ENCODE measurements at regions not wholly inside any gene's neighbourhood (a gene's known extent, or its start where the extent isn't known, plus 50 kb on each side); places are given as distances from the start of the nearest gene placed in this dataset.

DNA sequence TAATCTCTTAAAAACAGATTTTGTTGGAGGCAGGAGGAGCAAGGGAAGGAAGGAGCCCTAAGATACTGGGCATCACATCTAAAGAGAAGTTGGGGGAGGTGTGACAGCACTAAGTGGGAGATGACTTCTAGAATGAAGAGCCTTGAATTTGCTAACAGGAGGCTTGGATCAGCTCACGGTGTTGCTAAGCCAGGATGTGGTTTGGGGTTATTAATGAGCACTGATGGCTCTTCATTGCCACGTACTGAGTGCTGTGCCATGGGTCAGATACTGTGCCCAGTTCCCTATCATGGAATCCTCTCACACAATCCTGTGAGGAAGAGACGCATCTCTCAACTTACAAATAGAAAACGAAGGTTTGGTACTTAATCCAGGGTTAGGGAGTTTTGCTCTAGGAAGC lies 78.5 kb downstream of the C7orf25 start:
- H3K27me3 Mint-ChIP-seq (ENCODE audit: low read depth, poor library complexity) = peaks cover 6% of the 10 kb centered on the region
- no peaks in the 10 kb centered on the region for H3K36me3 Mint-ChIP-seq (ENCODE audit: low read depth)
- DNase-seq = no peak
- no peak overlapping the region for H3K27ac Mint-ChIP-seq
- no peak overlapping the region for H3K4me3 Mint-ChIP-seq
- H3K9me3 Mint-ChIP-seq = no peaks in the 10 kb centered on the region
- H3K4me1 Mint-ChIP-seq = peaks cover 23% of the 10 kb centered on the region
- TF ChIP-seq, protein P1, sequence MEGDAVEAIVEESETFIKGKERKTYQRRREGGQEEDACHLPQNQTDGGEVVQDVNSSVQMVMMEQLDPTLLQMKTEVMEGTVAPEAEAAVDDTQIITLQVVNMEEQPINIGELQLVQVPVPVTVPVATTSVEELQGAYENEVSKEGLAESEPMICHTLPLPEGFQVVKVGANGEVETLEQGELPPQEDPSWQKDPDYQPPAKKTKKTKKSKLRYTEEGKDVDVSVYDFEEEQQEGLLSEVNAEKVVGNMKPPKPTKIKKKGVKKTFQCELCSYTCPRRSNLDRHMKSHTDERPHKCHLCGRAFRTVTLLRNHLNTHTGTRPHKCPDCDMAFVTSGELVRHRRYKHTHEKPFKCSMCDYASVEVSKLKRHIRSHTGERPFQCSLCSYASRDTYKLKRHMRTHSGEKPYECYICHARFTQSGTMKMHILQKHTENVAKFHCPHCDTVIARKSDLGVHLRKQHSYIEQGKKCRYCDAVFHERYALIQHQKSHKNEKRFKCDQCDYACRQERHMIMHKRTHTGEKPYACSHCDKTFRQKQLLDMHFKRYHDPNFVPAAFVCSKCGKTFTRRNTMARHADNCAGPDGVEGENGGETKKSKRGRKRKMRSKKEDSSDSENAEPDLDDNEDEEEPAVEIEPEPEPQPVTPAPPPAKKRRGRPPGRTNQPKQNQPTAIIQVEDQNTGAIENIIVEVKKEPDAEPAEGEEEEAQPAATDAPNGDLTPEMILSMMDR (IDR thresholded peaks at IDR 0.05) = no peak

DNA sequence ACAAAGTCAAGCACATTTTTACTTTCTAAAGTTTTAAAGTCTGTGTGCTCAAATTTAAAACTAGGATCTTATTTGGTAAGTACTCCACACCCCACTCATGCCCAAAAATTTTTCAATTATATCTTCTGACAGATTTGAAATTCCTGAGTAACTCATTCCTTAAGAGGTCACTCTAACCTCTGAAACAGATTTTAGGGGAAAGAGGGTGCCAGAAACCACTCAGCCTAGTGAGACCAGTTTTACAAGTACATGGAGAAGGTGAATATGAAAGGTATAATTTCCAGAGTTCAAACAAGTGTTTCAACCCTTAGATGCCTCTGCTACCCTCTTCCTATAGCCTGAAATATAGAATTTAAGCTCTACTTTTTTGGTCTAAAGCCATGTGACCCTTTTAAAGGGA lies 79.2 kb downstream of the C7orf25 start:
- TF ChIP-seq, protein P1 (IDR thresholded peaks at IDR 0.05) = no peak
- H3K36me3 Mint-ChIP-seq (ENCODE audit: low read depth) = no peaks in the 10 kb centered on the region
- no peak overlapping the region for H3K4me3 Mint-ChIP-seq
- no peak for DNase-seq
- H3K9me3 Mint-ChIP-seq = no peaks in the 10 kb centered on the region
- peaks cover 6% of the 10 kb centered on the region for H3K27me3 Mint-ChIP-seq (ENCODE audit: low read depth, poor library complexity)
- H3K4me1 Mint-ChIP-seq = peaks cover 23% of the 10 kb centered on the region
- no peak overlapping the region for H3K27ac Mint-ChIP-seq

DNA sequence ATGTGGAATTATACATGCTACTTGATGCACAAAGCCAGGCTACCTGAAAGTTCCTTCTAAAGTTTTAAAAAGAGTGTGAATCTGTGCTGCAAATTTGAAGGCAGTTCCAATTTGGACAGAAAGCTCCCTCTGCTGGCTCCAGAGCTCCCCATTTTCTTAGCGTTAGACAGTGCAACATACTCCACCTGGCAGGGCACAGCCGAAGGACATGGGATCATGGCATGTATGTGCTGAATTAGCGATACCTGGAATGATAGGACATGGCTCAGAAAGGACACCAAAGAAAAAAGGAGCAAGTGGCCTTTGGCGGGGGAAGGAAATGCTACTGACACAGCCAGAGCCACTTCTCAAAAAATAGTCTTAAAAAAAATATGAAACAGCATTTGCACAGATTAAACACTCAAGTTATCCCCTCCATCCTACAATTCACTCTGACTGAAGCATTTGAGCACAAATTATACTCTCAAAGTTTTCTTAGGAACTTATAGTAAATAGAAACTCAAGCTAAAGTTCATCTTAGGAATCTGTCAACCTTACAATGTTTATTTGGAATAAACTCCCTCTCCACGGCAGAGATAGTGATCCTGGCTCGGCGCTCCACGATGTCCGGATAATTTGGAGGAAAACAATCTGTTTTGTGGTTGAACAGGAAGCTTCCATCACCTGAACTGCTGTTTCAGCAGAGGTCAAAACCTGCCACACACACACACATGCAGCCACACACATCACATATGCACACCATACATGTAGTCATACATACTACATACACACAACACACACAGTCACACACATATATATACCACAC lies 80.0 kb downstream of the C7orf25 start:
- peaks cover 23% of the 10 kb centered on the region for H3K4me1 Mint-ChIP-seq
- no peak overlapping the region for H3K27ac Mint-ChIP-seq
- no peaks in the 10 kb centered on the region for H3K36me3 Mint-ChIP-seq (ENCODE audit: low read depth)
- H3K27me3 Mint-ChIP-seq (ENCODE audit: low read depth, poor library complexity) = peaks cover 6% of the 10 kb centered on the region
- peak; percentile 37 for DNase-seq
- TF ChIP-seq, protein P1 (IDR thresholded peaks at IDR 0.05) = peak; percentile 55
- H3K9me3 Mint-ChIP-seq = no peaks in the 10 kb centered on the region
- no peak overlapping the region for H3K4me3 Mint-ChIP-seq

DNA sequence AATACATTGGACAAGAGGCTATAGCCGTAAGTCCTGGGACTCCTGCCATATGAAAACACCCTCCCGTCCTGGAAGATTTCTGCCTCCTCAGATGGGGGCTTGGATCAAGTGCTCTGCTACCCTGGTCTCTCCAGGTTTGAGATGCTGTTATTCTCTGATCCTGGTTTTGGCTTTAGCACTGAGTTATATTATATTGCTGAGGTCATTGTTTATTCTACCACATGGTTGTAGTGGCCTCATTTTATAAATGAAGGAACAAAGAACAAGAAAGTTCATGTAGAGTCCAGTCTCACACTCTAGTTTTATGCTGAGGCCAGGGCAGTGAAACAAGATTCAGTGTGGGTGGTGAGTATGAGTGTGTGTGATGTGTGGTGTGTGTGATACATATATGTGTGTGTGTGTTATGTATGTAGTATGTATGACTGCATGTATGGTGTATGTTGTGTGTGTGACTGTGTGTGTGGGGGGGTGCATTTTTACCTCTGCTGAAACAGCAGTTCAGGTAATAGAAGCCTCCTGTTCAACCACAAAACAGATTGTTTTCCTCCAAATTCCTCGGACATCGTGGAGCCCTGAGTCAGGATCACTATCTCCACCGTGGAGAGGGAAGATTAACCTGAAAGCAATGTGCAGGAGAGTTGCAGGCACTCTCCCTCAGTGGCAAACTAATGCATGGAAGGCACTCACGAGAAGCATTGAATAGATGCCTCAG lies 80.7 kb downstream of the C7orf25 start:
- TF ChIP-seq, protein P1 (IDR thresholded peaks at IDR 0.05) = no peak
- H3K27me3 Mint-ChIP-seq (ENCODE audit: low read depth, poor library complexity) = peaks cover 6% of the 10 kb centered on the region
- H3K4me1 Mint-ChIP-seq = peaks cover 23% of the 10 kb centered on the region
- H3K27ac Mint-ChIP-seq = no peak overlapping the region
- no peaks in the 10 kb centered on the region for H3K36me3 Mint-ChIP-seq (ENCODE audit: low read depth)
- no peaks in the 10 kb centered on the region for H3K9me3 Mint-ChIP-seq
- H3K4me3 Mint-ChIP-seq = no peak overlapping the region
- no peak for DNase-seq

DNA sequence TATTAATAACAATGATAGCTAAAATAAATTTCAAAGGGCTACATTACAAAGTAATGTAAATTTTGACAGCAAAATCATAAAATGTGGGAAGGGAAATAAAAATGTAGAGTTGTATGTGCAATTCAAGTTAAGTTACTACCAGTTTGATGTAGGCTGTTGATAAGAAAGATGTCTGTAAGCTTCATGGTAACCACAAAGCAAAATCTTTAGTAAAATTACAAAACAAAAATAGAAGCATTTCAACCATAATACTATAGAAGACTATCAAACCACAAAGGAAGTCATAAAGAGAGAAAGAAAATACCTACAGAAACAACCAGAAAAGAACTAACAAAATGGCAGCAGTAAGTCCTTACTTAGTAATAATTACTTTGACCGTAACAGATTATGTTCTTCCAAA lies 99.1 kb downstream of the C7orf25 start:
- H3K9me3 Mint-ChIP-seq = peaks cover 45% of the 10 kb centered on the region
- TF ChIP-seq, protein P1 (IDR thresholded peaks at IDR 0.05) = no peak
- H3K27me3 Mint-ChIP-seq (ENCODE audit: low read depth, poor library complexity) = peaks cover 4% of the 10 kb centered on the region
- no peak overlapping the region for H3K27ac Mint-ChIP-seq
- no peak for DNase-seq
- H3K36me3 Mint-ChIP-seq (ENCODE audit: low read depth) = peaks cover 10% of the 10 kb centered on the region
- H3K4me3 Mint-ChIP-seq = no peak overlapping the region
- H3K4me1 Mint-ChIP-seq = no peaks in the 10 kb centered on the region

Data from nephron progenitor cell (in vitro differentiated cells).